Epithelial cell of proximal tubule (primary cell): ENCODE measurements at regions not wholly inside any gene's neighbourhood (a gene's known extent, or its start where the extent isn't known, plus 50 kb on each side); places are given as distances from the start of the nearest gene placed in this dataset.

Experiments
- DNase-seq: peaks from one replicate; pipeline ENCODE4 v3.0.0-alpha.2; 2011; ENCODE audit warnings: low read depth
- H3K4me3 ChIP-seq: 2 replicates; pipeline ENCODE4 v1.5.1; 2011; ENCODE audit warnings: low read depth, mild to moderate bottlenecking, low read length
- CTCF ChIP-seq: conservative IDR thresholded peaks from 2 replicates; pipeline ENCODE4 v1.5.1; 2012; ENCODE audit warnings: low read depth, mild to moderate bottlenecking, low read length

GRCh38 chr12:21065845-21066244 lies 65.1 kb upstream of the SLCO1B1 start:
- DNase-seq = no peak
- peak; percentile 15 for TF ChIP-seq CTCF
- H3K4me3 ChIP-seq = no peak overlapping the region

DNA sequence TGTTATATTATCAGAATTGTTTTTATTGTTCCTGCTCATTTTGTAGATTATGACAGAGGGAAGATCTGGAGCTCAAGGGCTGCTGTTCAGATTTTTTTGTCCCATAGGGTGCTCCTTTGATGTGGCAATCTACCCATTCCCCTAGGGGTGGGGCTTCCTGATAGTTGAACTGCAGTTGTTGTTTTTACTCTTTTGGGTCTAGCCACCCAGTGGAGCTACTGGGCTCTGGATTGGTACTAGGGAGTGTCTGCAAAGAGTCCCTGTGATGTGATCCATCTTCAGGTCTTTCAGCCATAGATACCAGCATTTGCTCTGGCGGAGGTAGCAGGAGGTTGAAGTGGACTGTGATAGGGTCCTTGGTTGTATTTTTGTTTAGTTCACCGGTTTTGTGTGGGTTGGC lies 57.9 kb upstream of the SLCO1B1 start:
- no peak for TF ChIP-seq CTCF
- H3K4me3 ChIP-seq = no peak overlapping the region
- DNase-seq = no peak

DNA sequence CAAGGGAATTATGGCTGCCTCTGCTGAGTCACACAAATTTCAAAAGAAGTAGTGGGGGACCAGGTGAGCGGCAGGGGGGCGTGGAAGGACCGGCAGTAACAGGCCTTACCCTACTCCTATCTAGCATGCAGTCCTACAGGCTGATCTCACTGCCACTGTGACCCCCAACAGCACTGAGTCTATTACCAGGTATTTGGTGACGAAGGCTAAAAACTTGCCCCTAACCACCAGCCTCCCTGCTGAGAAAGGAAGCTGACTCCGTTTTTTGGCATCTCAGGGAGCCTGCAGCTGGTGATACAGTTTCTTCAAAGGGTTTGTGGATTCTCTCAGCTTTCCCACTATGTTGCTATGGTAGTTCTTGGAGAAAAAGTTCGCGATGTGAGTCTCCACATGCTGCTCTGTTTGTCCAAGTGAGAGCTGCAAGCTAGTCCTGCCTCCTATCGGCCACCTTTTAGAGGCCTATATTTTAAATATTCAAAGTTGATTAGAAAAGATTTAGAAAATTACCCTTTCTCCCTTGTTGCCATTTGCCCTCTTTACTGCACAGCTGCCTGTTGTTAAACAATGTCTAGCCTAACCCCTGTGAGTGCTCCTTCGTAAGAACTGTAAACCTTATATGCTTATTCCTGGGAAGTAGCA lies 57.1 kb upstream of the SLCO1B1 start:
- no peak for DNase-seq
- H3K4me3 ChIP-seq = no peak overlapping the region
- no peak for TF ChIP-seq CTCF
